Kidney (tissue), 13 donors: ENCODE measurements at regions not wholly inside any gene's neighbourhood (a gene's known extent, or its start where the extent isn't known, plus 50 kb on each side); places are given as distances from the start of the nearest gene placed in this dataset.

Experiments used
- DNase-seq, 5 donors: peaks; one replicate each; pipeline ENCODE4 v3.0.0-alpha.2; 2013 to 2020
- FAIRE-seq: peaks from 2 replicates; lab custom pipeline; 2012; peaks lifted over from hg19 to GRCh38; lab: Jason Lieb, UNC
- H3K27ac ChIP-seq, 2 donors: one replicate each; pipeline ENCODE4 v1.7.0; 2013; ENCODE audit warnings: low read depth in 2 of 2, low read length in 2 of 2, inconsistent platforms in 1 of 2
- H3K27me3 ChIP-seq: one replicate; pipeline ENCODE4 v1.7.1; 2013; ENCODE audit warnings: low read length, inconsistent platforms; ENCODE audit not compliant: control insufficient read depth, insufficient read depth
- H3K36me3 ChIP-seq, 3 donors: one replicate each; pipeline versions ENCODE4 v1.7.0 to v1.7.1; 2013; ENCODE audit warnings: low read length in 3 of 3, control low read depth in 1 of 3, inconsistent platforms in 1 of 3; ENCODE audit not compliant: insufficient read depth in 3 of 3, control insufficient read depth in 2 of 3
- H3K4me1 ChIP-seq, 3 donors: one replicate each; pipeline versions ENCODE4 v1.7.0 to v1.7.1; 2013; ENCODE audit warnings: low read length in 3 of 3, inconsistent platforms in 1 of 3, low read depth in 1 of 3; ENCODE audit not compliant: control insufficient read depth in 2 of 3, insufficient read depth in 2 of 3
- H3K4me3 ChIP-seq, 3 donors: one replicate each; pipeline versions ENCODE4 v1.7.0 to v1.8.1; 2013; ENCODE audit warnings: low read length in 3 of 3, control low read depth in 1 of 3, inconsistent platforms in 1 of 3
- H3K9ac ChIP-seq, 3 donors: one replicate each; pipeline versions ENCODE4 v1.7.0 to v1.7.1; 2013; ENCODE audit warnings: low read length in 3 of 3, control low read depth in 1 of 3, inconsistent platforms in 1 of 3
- H3K9me3 ChIP-seq, 3 donors: one replicate each; pipeline versions ENCODE4 v1.7.0 to v1.7.1; 2013; ENCODE audit warnings: low read length in 3 of 3, control low read depth in 1 of 3, inconsistent platforms in 1 of 3; ENCODE audit not compliant: control insufficient read depth in 2 of 3, insufficient read depth in 1 of 3
- intact Hi-C: fragments of 100-400 bp; cut with DNase I; formaldehyde crosslinking; loops from one replicate; pipeline ENCODE4 v1.11.1; 2022
- TF ChIP-seq, protein P1 (sequence below): IDR thresholded peaks from 3 replicates; pipeline ENCODE4 v1.5.1; 2012; ENCODE audit warnings: mild to moderate bottlenecking, moderate library complexity, borderline replicate concordance; ENCODE audit not compliant: insufficient read depth; ENCODE audit errors: extremely low read depth
- donor health status: control.
- donor health status: control.
- donor health status: control.
- donor health status: control.
- donor health status: control.
- donor health status: DM: yes; HTN: yes; CAD: no.
- donor health status: Normal renal cell carcinoma (clear cell type).

DNA sequence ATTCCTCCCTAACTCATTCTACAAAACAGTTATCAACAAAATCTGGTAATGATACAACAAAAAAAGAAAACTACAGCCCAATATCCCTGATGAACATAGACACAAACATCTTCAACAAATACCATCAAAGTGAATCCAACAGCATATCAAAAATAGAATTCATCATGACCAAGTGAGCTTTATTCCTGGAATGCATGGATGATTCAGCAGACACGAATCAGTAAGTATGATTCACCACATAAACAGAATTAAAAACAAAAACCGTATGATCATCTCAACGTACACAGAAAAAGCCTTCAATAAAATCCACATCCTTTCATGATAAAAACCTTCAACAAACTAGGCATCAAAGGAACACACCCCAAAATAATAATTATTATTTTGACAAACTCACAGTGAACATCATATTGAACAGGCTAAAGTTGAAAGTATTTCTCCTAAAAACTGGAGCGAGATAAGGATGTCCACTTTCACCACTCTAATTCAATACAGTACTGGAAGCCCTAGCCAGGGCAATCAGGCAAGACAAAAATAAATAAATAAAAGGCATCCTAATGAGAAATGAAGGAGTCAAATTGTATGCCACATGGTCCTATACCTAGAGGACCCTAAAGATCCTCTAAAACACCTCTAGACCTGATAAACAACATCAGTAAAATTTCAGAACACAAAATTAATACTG, 305.1 kb upstream of the RGMB start:
- intact Hi-C loops: no loop called here
- H3K4me1 ChIP-seq: no peaks in the 10 kb centered on the region
- H3K27ac ChIP-seq: no peak overlapping the region
- H3K27me3 ChIP-seq: no peaks in the 10 kb centered on the region
- H3K36me3 ChIP-seq: no peaks in the 10 kb centered on the region
- DNase-seq (no peak), FAIRE-seq (no peak)
- H3K9ac ChIP-seq: no peak overlapping the region
- TF ChIP-seq, protein P1, sequence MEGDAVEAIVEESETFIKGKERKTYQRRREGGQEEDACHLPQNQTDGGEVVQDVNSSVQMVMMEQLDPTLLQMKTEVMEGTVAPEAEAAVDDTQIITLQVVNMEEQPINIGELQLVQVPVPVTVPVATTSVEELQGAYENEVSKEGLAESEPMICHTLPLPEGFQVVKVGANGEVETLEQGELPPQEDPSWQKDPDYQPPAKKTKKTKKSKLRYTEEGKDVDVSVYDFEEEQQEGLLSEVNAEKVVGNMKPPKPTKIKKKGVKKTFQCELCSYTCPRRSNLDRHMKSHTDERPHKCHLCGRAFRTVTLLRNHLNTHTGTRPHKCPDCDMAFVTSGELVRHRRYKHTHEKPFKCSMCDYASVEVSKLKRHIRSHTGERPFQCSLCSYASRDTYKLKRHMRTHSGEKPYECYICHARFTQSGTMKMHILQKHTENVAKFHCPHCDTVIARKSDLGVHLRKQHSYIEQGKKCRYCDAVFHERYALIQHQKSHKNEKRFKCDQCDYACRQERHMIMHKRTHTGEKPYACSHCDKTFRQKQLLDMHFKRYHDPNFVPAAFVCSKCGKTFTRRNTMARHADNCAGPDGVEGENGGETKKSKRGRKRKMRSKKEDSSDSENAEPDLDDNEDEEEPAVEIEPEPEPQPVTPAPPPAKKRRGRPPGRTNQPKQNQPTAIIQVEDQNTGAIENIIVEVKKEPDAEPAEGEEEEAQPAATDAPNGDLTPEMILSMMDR: no peak
- no peak overlapping the region for H3K4me3 ChIP-seq
- no peaks in the 10 kb centered on the region for H3K9me3 ChIP-seq

DNA sequence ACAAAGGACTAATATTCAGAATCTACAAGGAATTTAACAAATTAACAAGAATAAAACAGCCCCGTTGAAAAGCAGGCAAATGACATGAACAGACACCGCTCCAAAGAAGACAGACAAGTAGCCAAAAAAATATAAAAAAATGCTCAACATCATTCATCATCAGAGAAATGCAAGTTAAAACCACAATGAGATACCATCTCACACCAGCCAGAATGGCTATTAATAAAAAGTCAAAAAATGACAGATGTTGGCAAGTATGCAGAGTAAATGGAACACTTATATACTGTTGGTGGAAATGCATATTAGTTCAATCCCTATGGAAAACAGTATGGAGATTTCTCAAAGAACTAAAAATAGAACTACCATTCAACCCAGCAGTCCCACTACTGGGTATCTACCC, 302.7 kb upstream of the RGMB start:
- intact Hi-C loops: no loop called here
- H3K27me3 ChIP-seq: no peaks in the 10 kb centered on the region
- no peaks in the 10 kb centered on the region for H3K4me1 ChIP-seq
- no peak for FAIRE-seq
- no peaks in the 10 kb centered on the region for H3K36me3 ChIP-seq
- H3K9ac ChIP-seq: no peak overlapping the region
- H3K9me3 ChIP-seq: no peaks in the 10 kb centered on the region
- TF ChIP-seq, protein P1: no peak
- no peak overlapping the region for H3K4me3 ChIP-seq
- DNase-seq: no peak
- H3K27ac ChIP-seq: no peak overlapping the region

DNA sequence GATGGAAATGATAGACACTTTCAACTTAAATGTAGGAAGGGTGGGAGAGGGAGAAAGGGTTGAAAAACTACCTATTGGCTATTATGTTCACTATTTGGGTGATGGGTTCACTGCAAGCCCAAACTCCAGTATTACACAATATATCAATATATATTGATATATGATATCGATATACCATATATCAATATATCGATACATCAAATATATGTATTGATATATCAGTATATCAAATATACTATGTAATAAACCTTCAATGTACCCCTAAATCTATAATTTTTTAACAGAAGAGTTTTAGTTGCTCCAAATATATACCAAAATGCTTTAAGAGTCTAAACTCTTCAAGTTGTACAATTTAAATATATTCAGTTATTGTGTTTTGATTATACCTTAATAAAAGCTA, 302.0 kb upstream of the RGMB start:
- Histone ChIP-seq H3K36me3 (no peaks in the 10 kb centered on the region), H3K9ac (no peak overlapping the region), H3K27ac (no peak overlapping the region), H3K4me3 (no peak overlapping the region), H3K9me3 (no peaks in the 10 kb centered on the region), H3K27me3 (no peaks in the 10 kb centered on the region), H3K4me1 (no peaks in the 10 kb centered on the region)
- DNase-seq: no peak
- FAIRE-seq: no peak
- TF ChIP-seq, protein P1: no peak
- intact Hi-C loops: no loop called here

DNA sequence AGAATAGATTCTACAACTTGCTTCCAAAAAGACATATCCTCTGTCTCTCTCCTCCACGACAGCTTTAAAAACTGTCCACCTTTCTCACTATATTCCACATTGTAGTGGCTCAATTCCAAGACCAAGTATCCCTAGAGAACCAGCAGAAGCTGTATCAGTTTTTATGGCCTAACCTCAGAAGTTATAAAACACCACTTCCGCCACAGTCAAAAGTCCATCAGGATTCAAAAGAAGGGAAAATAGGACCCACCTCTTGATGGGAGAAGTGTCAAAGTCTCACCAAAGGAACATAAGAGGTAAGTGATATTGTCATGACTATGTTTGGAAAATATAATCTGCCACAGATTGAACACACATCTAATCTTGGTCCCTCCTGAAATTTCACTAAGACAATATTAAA, 299.2 kb upstream of the RGMB start:
- no peak overlapping the region for H3K9ac ChIP-seq
- no peak overlapping the region for H3K4me3 ChIP-seq
- intact Hi-C loops: no loop called here
- no peak overlapping the region for H3K27ac ChIP-seq
- H3K9me3 ChIP-seq: no peaks in the 10 kb centered on the region
- DNase-seq (no peak), FAIRE-seq (no peak)
- no peaks in the 10 kb centered on the region for H3K27me3 ChIP-seq
- TF ChIP-seq, protein P1: no peak
- H3K4me1 ChIP-seq: no peaks in the 10 kb centered on the region
- H3K36me3 ChIP-seq: no peaks in the 10 kb centered on the region
